GM12892 (cell line): ENCODE measurements at regions not wholly inside any gene's neighbourhood (a gene's known extent, or its start where the extent isn't known, plus 50 kb on each side); places are given as distances from the start of the nearest gene placed in this dataset.

ENCODE experiments used
- POLR2A ChIP-seq: IDR thresholded peaks from 2 replicates; pipeline ENCODE4 v1.6.1; 2011; ENCODE audit warnings: low read depth, low read length, control low read depth
- POLR2AphosphoS5 ChIP-seq: IDR thresholded peaks from 2 replicates; pipeline ENCODE4 v1.6.1; 2011; ENCODE audit warnings: low read depth, low read length, control low read depth

GRCh38 chr16:79303959-79304387 lies 296.6 kb downstream of the MAF start:
- no peak for TF ChIP-seq POLR2A
- no peak for TF ChIP-seq POLR2AphosphoS5
